ENCODE measurements at regions not wholly inside any gene's neighbourhood (a gene's known extent, or its start where the extent isn't known, plus 50 kb on each side); places are given as distances from the start of the nearest gene placed in this dataset.

DNA sequence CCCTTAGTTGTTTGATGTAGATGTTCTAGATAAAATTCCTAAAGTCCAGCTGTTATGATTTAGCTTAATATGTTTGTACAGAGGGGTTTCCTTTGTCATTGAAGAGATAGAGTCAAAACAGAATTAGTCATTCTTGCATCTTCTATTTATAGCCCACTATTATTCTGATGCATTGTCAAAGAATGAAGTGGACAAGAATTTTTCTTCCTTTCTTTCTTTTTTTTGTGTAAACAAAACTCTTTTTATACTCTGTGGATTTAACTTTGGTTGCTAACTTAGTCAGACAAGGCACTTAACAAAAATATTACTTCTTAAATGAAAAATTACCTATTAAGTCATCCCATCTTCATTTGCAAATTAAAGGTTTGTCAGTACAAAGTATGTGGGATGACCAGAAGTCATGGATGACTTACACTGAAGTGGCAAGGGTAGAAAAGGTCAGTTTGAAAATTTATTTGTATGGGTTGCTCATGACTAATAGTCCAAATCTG, 215.6 kb upstream of the DDHD1 start:
- no peak overlapping the region for H3K4me3 ChIP-seq (ENCODE audit: low read length)
- H3K36me3 ChIP-seq (ENCODE audit: control insufficient read depth, low read length) = no peaks in the 10 kb centered on the region
- H3K4me2 ChIP-seq (ENCODE audit: low read length) = no peak overlapping the region
- no peak overlapping the region for H3K27ac ChIP-seq (ENCODE audit: low read depth, low read length)
- no peak for TF ChIP-seq EZH2phosphoT487 (IDR thresholded peaks at IDR 0.05; ENCODE audit: borderline replicate concordance, low read length)
- TF ChIP-seq, protein P1, sequence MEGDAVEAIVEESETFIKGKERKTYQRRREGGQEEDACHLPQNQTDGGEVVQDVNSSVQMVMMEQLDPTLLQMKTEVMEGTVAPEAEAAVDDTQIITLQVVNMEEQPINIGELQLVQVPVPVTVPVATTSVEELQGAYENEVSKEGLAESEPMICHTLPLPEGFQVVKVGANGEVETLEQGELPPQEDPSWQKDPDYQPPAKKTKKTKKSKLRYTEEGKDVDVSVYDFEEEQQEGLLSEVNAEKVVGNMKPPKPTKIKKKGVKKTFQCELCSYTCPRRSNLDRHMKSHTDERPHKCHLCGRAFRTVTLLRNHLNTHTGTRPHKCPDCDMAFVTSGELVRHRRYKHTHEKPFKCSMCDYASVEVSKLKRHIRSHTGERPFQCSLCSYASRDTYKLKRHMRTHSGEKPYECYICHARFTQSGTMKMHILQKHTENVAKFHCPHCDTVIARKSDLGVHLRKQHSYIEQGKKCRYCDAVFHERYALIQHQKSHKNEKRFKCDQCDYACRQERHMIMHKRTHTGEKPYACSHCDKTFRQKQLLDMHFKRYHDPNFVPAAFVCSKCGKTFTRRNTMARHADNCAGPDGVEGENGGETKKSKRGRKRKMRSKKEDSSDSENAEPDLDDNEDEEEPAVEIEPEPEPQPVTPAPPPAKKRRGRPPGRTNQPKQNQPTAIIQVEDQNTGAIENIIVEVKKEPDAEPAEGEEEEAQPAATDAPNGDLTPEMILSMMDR (IDR thresholded peaks at IDR 0.05; ENCODE audit: low read depth, low read length, poor library complexity, severe bottlenecking) = no peak
- no peaks in the 10 kb centered on the region for H3K9me2 ChIP-seq (replicated peaks; ENCODE audit: control insufficient read depth, low read length)
- no peaks in the 10 kb centered on the region for H3K79me2 ChIP-seq (ENCODE audit: control insufficient read depth, low read length)
- H3K4me1 ChIP-seq (ENCODE audit: control insufficient read depth, low read length) = no peaks in the 10 kb centered on the region
- no peaks in the 10 kb centered on the region for H3K9me3 ChIP-seq (ENCODE audit: control insufficient read depth, insufficient read depth, low read length)
- H4K20me1 ChIP-seq (ENCODE audit: control insufficient read depth, insufficient read depth, low read depth, low read length) = no peaks in the 10 kb centered on the region
- H3F3A ChIP-seq (ENCODE audit: control insufficient read depth, insufficient read depth) = no peaks in the 10 kb centered on the region
- no peaks in the 10 kb centered on the region for H3K27me3 ChIP-seq (ENCODE audit: control insufficient read depth, low read length)

DNA sequence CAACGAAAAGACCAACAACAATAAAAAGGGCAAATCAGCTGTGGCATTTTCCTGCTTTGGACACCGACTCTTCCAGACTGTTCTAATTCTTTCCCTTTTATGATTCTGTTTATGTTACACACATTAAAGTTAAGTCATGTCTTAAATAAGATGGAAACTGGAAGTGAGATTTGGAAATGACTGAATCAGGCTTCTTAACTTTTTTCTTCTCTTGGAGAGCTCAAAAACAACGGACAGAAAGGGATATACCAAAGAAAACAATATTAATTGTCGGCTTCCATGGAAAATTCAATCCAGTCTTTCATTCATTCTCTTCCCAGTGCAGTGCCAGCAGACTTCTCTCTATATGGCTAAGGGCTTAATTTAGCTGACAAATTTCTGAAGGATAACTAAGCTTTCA, 214.9 kb upstream of the DDHD1 start:
- no peaks in the 10 kb centered on the region for H3K9me3 ChIP-seq (ENCODE audit: control insufficient read depth, insufficient read depth, low read length)
- H3K4me3 ChIP-seq (ENCODE audit: low read length) = no peak overlapping the region
- H3K4me1 ChIP-seq (ENCODE audit: control insufficient read depth, low read length) = no peaks in the 10 kb centered on the region
- no peak overlapping the region for H3K27ac ChIP-seq (ENCODE audit: low read depth, low read length)
- no peaks in the 10 kb centered on the region for H3K9me2 ChIP-seq (replicated peaks; ENCODE audit: control insufficient read depth, low read length)
- H3K27me3 ChIP-seq (ENCODE audit: control insufficient read depth, low read length) = no peaks in the 10 kb centered on the region
- H3F3A ChIP-seq (ENCODE audit: control insufficient read depth, insufficient read depth) = no peaks in the 10 kb centered on the region
- TF ChIP-seq EZH2phosphoT487 (IDR thresholded peaks at IDR 0.05; ENCODE audit: borderline replicate concordance, low read length) = no peak
- TF ChIP-seq, protein P1 (IDR thresholded peaks at IDR 0.05; ENCODE audit: low read depth, low read length, poor library complexity, severe bottlenecking) = no peak
- no peaks in the 10 kb centered on the region for H3K36me3 ChIP-seq (ENCODE audit: control insufficient read depth, low read length)
- no peak overlapping the region for H3K4me2 ChIP-seq (ENCODE audit: low read length)
- no peaks in the 10 kb centered on the region for H4K20me1 ChIP-seq (ENCODE audit: control insufficient read depth, insufficient read depth, low read depth, low read length)
- H3K79me2 ChIP-seq (ENCODE audit: control insufficient read depth, low read length) = no peaks in the 10 kb centered on the region

DNA sequence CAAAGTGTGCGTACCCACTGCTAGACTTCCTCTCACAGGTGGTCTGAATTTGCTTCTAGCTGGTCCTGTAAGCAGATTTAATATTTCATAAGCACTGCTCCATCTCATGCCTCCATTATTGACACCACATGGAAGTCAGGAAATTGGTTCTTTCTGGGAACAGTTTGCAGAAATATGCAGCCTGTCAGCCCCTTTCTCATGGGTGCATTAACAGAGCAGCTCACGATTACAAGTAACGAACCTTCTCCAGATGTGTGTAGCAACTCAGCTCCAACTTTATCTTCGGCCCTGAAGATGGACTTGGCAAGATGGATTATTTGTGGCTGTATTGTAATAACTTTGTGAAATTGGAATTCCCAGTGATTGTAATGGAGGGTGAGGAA, 214.5 kb upstream of the DDHD1 start:
- Histone ChIP-seq H4K20me1 (ENCODE audit: control insufficient read depth, insufficient read depth, low read depth, low read length) (no peaks in the 10 kb centered on the region), H3K79me2 (ENCODE audit: control insufficient read depth, low read length) (no peaks in the 10 kb centered on the region), H3K4me2 (ENCODE audit: low read length) (no peak overlapping the region), H3K9me3 (ENCODE audit: control insufficient read depth, insufficient read depth, low read length) (no peaks in the 10 kb centered on the region), H3K27ac (ENCODE audit: low read depth, low read length) (no peak overlapping the region), H3K4me3 (ENCODE audit: low read length) (no peak overlapping the region), H3K36me3 (ENCODE audit: control insufficient read depth, low read length) (no peaks in the 10 kb centered on the region), H3K9me2 (replicated peaks; ENCODE audit: control insufficient read depth, low read length) (no peaks in the 10 kb centered on the region), H3K4me1 (ENCODE audit: control insufficient read depth, low read length) (no peaks in the 10 kb centered on the region), H3F3A (ENCODE audit: control insufficient read depth, insufficient read depth) (no peaks in the 10 kb centered on the region), H3K27me3 (ENCODE audit: control insufficient read depth, low read length) (no peaks in the 10 kb centered on the region)
- TF ChIP-seq EZH2phosphoT487 (IDR thresholded peaks at IDR 0.05; ENCODE audit: borderline replicate concordance, low read length) = no peak
- TF ChIP-seq, protein P1 (IDR thresholded peaks at IDR 0.05; ENCODE audit: low read depth, low read length, poor library complexity, severe bottlenecking) = no peak

Data from DOHH2 (cell line).